Smooth muscle cell (in vitro differentiated cells): ENCODE measurements at regions not wholly inside any gene's neighbourhood (a gene's known extent, or its start where the extent isn't known, plus 50 kb on each side); places are given as distances from the start of the nearest gene placed in this dataset.

Experiments used
- DNase-seq: peaks from one replicate; lab custom pipeline; 2025; ENCODE audit not compliant: unreplicated experiment; lab: John Stamatoyannopoulos, UW
- H2AFZ ChIP-seq: fragments of 200-600 bp; sonication (generic); 2 replicates; pipeline ENCODE4 v1.6.0; 2016; ENCODE audit warnings: antibody characterized with exemption, low read depth, mild to moderate bottlenecking
- H3F3A ChIP-seq: fragments of 200-600 bp; sonication (generic); 2 replicates; pipeline ENCODE4 v1.6.0; 2017; ENCODE audit warnings: antibody characterized with exemption, low read depth
- H3K27ac ChIP-seq: fragments of 200-600 bp; sonication (generic); 2 replicates; pipeline ENCODE4 v1.5.1; 2016; ENCODE audit warnings: low read depth, mild to moderate bottlenecking
- H3K27me3 ChIP-seq: fragments of 200-600 bp; sonication (generic); 2 replicates; pipeline ENCODE4 v1.6.1; 2016; ENCODE audit warnings: low read depth, mild to moderate bottlenecking
- H3K36me3 ChIP-seq: fragments of 200-600 bp; sonication (generic); 2 replicates; pipeline ENCODE4 v1.5.1; 2016; ENCODE audit warnings: low read depth
- H3K4me1 ChIP-seq: fragments of 200-600 bp; sonication (generic); 2 replicates; pipeline ENCODE4 v1.5.1; 2016; ENCODE audit warnings: low read depth
- H3K4me2 ChIP-seq: fragments of 200-600 bp; sonication (generic); 2 replicates; pipeline ENCODE4 v1.6.0; 2016; ENCODE audit warnings: mild to moderate bottlenecking
- H3K4me3 ChIP-seq: fragments of 200-600 bp; sonication (generic); 2 replicates; pipeline ENCODE4 v1.5.1; 2016; ENCODE audit warnings: mild to moderate bottlenecking
- H3K79me2 ChIP-seq: fragments of 200-600 bp; sonication (generic); 2 replicates; pipeline ENCODE4 v1.6.0; 2016; ENCODE audit warnings: low read depth, mild to moderate bottlenecking
- H3K9ac ChIP-seq: fragments of 200-600 bp; sonication (generic); 2 replicates; pipeline ENCODE4 v1.6.0; 2016; ENCODE audit warnings: low read depth
- H3K9me3 ChIP-seq: fragments of 200-600 bp; sonication (generic); replicated peaks from 2 replicates; pipeline ENCODE4 v1.5.1; 2016; ENCODE audit warnings: low read depth
- H4K20me1 ChIP-seq: fragments of 200-600 bp; sonication (generic); 2 replicates; pipeline ENCODE4 v1.6.0; 2016; ENCODE audit warnings: low read depth
- WGBS: methylation state at CpG from one replicate; pipeline ENCODE4 v1.1.7; 2016; ENCODE audit warnings: low lambda C conversion rate; 5-methylcytosine and 5-hydroxymethylcytosine counted together
- TF ChIP-seq, protein P1 (sequence below): fragments of 200-600 bp; sonication (generic); IDR thresholded peaks from 2 replicates; pipeline ENCODE4 v1.5.1; 2017; ENCODE audit warnings: borderline replicate concordance, mild to moderate bottlenecking, antibody characterized with exemption; ENCODE audit not compliant: insufficient read depth, poor library complexity, severe bottlenecking

DNA sequence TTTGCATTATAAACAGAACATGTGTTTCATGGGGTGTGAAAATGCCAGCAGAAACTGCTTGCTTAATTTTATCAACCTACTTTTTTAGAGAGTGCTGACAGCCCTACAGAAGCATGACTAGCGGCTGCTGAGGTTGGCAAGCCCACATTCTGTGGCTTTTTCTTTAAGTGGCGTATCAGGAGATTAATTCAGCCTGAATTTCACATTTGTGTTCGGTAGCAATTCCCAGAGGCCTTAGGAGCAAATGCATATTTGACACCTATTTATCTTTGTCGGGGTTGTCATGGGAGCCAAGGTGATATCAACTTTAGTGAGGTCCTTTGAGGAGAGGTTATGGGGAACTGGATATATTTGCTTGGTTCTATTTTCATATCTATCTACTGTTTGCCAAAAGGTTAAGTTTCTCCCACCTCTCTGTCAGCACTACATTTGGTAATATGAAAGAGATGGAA lies 140.9 kb downstream of the KCNJ2 start:
- H3K4me3 ChIP-seq: no peak overlapping the region
- H3K27ac ChIP-seq: no peak overlapping the region
- DNase-seq: no peak
- no peaks in the 10 kb centered on the region for H3K79me2 ChIP-seq
- H3K4me1 ChIP-seq: peaks cover 4% of the 10 kb centered on the region
- peaks cover 12% of the 10 kb centered on the region for H3K27me3 ChIP-seq
- H3K4me2 ChIP-seq: peak overlapping the region; percentile 13
- H3K9ac ChIP-seq: no peak overlapping the region
- H2AFZ ChIP-seq: no peak overlapping the region
- WGBS: 37% methylated on average over 4 of the region's 4 CpGs
- no peaks in the 10 kb centered on the region for H3K9me3 ChIP-seq
- no peaks in the 10 kb centered on the region for H3K36me3 ChIP-seq
- H4K20me1 ChIP-seq: no peaks in the 10 kb centered on the region
- peaks cover 4% of the 10 kb centered on the region for H3F3A ChIP-seq
- TF ChIP-seq, protein P1, sequence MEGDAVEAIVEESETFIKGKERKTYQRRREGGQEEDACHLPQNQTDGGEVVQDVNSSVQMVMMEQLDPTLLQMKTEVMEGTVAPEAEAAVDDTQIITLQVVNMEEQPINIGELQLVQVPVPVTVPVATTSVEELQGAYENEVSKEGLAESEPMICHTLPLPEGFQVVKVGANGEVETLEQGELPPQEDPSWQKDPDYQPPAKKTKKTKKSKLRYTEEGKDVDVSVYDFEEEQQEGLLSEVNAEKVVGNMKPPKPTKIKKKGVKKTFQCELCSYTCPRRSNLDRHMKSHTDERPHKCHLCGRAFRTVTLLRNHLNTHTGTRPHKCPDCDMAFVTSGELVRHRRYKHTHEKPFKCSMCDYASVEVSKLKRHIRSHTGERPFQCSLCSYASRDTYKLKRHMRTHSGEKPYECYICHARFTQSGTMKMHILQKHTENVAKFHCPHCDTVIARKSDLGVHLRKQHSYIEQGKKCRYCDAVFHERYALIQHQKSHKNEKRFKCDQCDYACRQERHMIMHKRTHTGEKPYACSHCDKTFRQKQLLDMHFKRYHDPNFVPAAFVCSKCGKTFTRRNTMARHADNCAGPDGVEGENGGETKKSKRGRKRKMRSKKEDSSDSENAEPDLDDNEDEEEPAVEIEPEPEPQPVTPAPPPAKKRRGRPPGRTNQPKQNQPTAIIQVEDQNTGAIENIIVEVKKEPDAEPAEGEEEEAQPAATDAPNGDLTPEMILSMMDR: no peak

- H3K9me3 ChIP-seq: no peaks in the 10 kb centered on the region
- no peak overlapping the region for H2AFZ ChIP-seq
- TF ChIP-seq, protein P1: no peak
- no peak overlapping the region for H3K9ac ChIP-seq
- H3F3A ChIP-seq: peaks cover 4% of the 10 kb centered on the region
- H3K4me1 ChIP-seq: no peaks in the 10 kb centered on the region
- no peaks in the 10 kb centered on the region for H3K27me3 ChIP-seq
- 67% methylated on average over 11 of the region's 11 CpGs for WGBS
- H3K4me3 ChIP-seq: no peak overlapping the region
- no peak for DNase-seq
- peak overlapping the region; percentile 69 for H3K4me2 ChIP-seq
- no peaks in the 10 kb centered on the region for H3K79me2 ChIP-seq
- H3K27ac ChIP-seq: peak overlapping the region; percentile 74
- H4K20me1 ChIP-seq: no peaks in the 10 kb centered on the region
- no peaks in the 10 kb centered on the region for H3K36me3 ChIP-seq
Measured at GRCh38 chr17:70313086-70313852, 143.9 kb downstream of the KCNJ2 start.

GRCh38 chr17:70314096-70314495 lies 144.8 kb downstream of the KCNJ2 start:
- Histone ChIP-seq H3K9ac (no peak overlapping the region), H3K27ac (peak overlapping the region; percentile 74), H3K27me3 (no peaks in the 10 kb centered on the region), H2AFZ (no peak overlapping the region), H3K36me3 (no peaks in the 10 kb centered on the region), H3K4me2 (peak overlapping the region; percentile 69), H3K9me3 (no peaks in the 10 kb centered on the region), H3F3A (peaks cover 4% of the 10 kb centered on the region), H4K20me1 (no peaks in the 10 kb centered on the region), H3K4me1 (no peaks in the 10 kb centered on the region), H3K79me2 (no peaks in the 10 kb centered on the region), H3K4me3 (no peak overlapping the region)
- WGBS: 23% methylated on average over 2 of the region's 2 CpGs
- DNase-seq: no peak
- TF ChIP-seq, protein P1: no peak

DNA sequence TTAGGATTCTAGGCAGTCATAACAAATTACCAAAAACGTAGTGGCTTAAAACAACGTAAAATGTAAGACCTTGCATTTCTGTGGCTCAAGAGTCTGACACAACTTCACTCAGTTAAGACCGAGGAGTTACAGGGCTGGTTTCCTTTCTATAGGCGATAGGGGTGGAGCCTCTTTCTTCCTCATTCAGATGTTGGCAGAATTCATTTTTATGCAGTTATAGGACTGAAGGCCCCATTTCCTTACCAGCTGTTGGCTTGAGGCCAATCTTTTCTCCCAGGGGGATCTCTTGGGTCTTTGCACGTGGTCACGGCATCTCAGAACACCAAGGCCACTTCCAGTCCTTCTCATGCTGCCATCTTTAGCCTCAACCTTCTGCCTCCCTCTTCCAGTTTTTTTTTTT lies 145.2 kb downstream of the KCNJ2 start:
- H3F3A ChIP-seq: peaks cover 4% of the 10 kb centered on the region
- no peak overlapping the region for H3K4me3 ChIP-seq
- no peak overlapping the region for H3K9ac ChIP-seq
- no peaks in the 10 kb centered on the region for H3K4me1 ChIP-seq
- H3K27me3 ChIP-seq: no peaks in the 10 kb centered on the region
- H3K27ac ChIP-seq: peak overlapping the region; percentile 74
- no peak for DNase-seq
- H3K9me3 ChIP-seq: no peaks in the 10 kb centered on the region
- no peak overlapping the region for H2AFZ ChIP-seq
- no peaks in the 10 kb centered on the region for H3K36me3 ChIP-seq
- no peaks in the 10 kb centered on the region for H3K79me2 ChIP-seq
- no peaks in the 10 kb centered on the region for H4K20me1 ChIP-seq
- TF ChIP-seq, protein P1: no peak
- H3K4me2 ChIP-seq: peak overlapping the region; percentile 51
- 70% methylated on average over 6 of the region's 6 CpGs for WGBS
